ENCODE measurements at regions not wholly inside any gene's neighbourhood (a gene's known extent, or its start where the extent isn't known, plus 50 kb on each side); places are given as distances from the start of the nearest gene placed in this dataset.

GRCh38 chr14:87060405-87060804, 932.6 kb downstream of the GALC start:
- Histone ChIP-seq H3K27me3 (ENCODE audit: control insufficient read depth in 4 of 4, insufficient read depth in 4 of 4, low read length in 3 of 4) (no peaks in the 10 kb centered on the region), H3K9me3 (ENCODE audit: control insufficient read depth in 4 of 4, low read length in 3 of 4) (no peaks in the 10 kb centered on the region), H3K4me1 (ENCODE audit: control insufficient read depth in 4 of 4, insufficient read depth in 4 of 4, low read length in 3 of 4) (no peaks in the 10 kb centered on the region), H3K9ac (ENCODE audit: low read depth in 1 of 2, low read length in 2 of 2) (no peak overlapping the region), H3K27ac (ENCODE audit: low read depth in 1 of 2, low read length in 2 of 2) (no peak overlapping the region), H3K36me3 (ENCODE audit: control insufficient read depth in 4 of 4, insufficient read depth in 3 of 4, low read depth in 1 of 4, low read length in 3 of 4) (no peaks in the 10 kb centered on the region), H3K4me3 (ENCODE audit: low read depth in 1 of 3, low read length in 3 of 3) (no peak overlapping the region)
- TF ChIP-seq SP1 (IDR thresholded peaks at IDR 0.05), result no peak
- TF ChIP-seq TAF1 (conservative IDR thresholded peaks at IDR 0.05), result no peak
- DNase-seq (ENCODE audit: low spot score), result no peak
- WGBS, result 82% methylated on average over 6 of the region's 6 CpGs

- DNase-seq (ENCODE audit: low spot score), result no peak
- no peak overlapping the region for H3K27ac ChIP-seq (ENCODE audit: low read depth in 1 of 2, low read length in 2 of 2)
Observed at GRCh38 chr14:87059060-87059839, 933.7 kb downstream of the GALC start.

GRCh38 chr14:87055007-87055406, 938.0 kb downstream of the GALC start:
- Histone ChIP-seq H3K27me3 (ENCODE audit: control insufficient read depth in 4 of 4, insufficient read depth in 4 of 4, low read length in 3 of 4) (no peaks in the 10 kb centered on the region), H3K27ac (ENCODE audit: low read depth in 1 of 2, low read length in 2 of 2) (no peak overlapping the region), H3K4me1 (ENCODE audit: control insufficient read depth in 4 of 4, insufficient read depth in 4 of 4, low read length in 3 of 4) (no peaks in the 10 kb centered on the region), H3K9me3 (ENCODE audit: control insufficient read depth in 4 of 4, low read length in 3 of 4) (no peaks in the 10 kb centered on the region), H3K36me3 (ENCODE audit: control insufficient read depth in 4 of 4, insufficient read depth in 3 of 4, low read depth in 1 of 4, low read length in 3 of 4) (no peaks in the 10 kb centered on the region), H3K4me3 (ENCODE audit: low read depth in 1 of 3, low read length in 3 of 3) (no peak overlapping the region), H3K9ac (ENCODE audit: low read depth in 1 of 2, low read length in 2 of 2) (no peak overlapping the region)
- no peak for DNase-seq (ENCODE audit: low spot score)
- no peak for TF ChIP-seq FOXA1 (IDR thresholded peaks at IDR 0.05)
- no peak for TF ChIP-seq RAD21 (IDR thresholded peaks at IDR 0.05)
- TF ChIP-seq EGR1 (IDR thresholded peaks at IDR 0.05; ENCODE audit: low read depth in 2 of 2), result no peak
- TF ChIP-seq SP1 (IDR thresholded peaks at IDR 0.05), result no peak
- TF ChIP-seq RXRA (IDR thresholded peaks at IDR 0.05), result no peak
- no peak for TF ChIP-seq FOXA2 (IDR thresholded peaks at IDR 0.05)
- TF ChIP-seq ZBTB33 (IDR thresholded peaks at IDR 0.05), result no peak
- no peak for TF ChIP-seq TAF1 (conservative IDR thresholded peaks at IDR 0.05)
- no peak for TF ChIP-seq REST (IDR thresholded peaks at IDR 0.05)
- TF ChIP-seq NR2F2 (IDR thresholded peaks at IDR 0.05), result no peak
- no peak for TF ChIP-seq GABPA (IDR thresholded peaks at IDR 0.05 in 1 of 2, conservative IDR thresholded peaks at IDR 0.05 in 1 of 2)
- no peak for TF ChIP-seq HNF4A (conservative IDR thresholded peaks at IDR 0.05)
- no peak for TF ChIP-seq CTCF (IDR thresholded peaks at IDR 0.05; ENCODE audit: low read depth, low read length, missing input control)
- WGBS, result 75% methylated on average over 2 of the region's 2 CpGs

More at GRCh38 chr14:87059060-87059839, 933.7 kb downstream of the GALC start:
- Histone ChIP-seq H3K9me3 (ENCODE audit: control insufficient read depth in 4 of 4, low read length in 3 of 4) (no peaks in the 10 kb centered on the region), H3K4me1 (ENCODE audit: control insufficient read depth in 4 of 4, insufficient read depth in 4 of 4, low read length in 3 of 4) (no peaks in the 10 kb centered on the region), H3K9ac (ENCODE audit: low read depth in 1 of 2, low read length in 2 of 2) (no peak overlapping the region), H3K4me3 (ENCODE audit: low read depth in 1 of 3, low read length in 3 of 3) (no peak overlapping the region), H3K36me3 (ENCODE audit: control insufficient read depth in 4 of 4, insufficient read depth in 3 of 4, low read depth in 1 of 4, low read length in 3 of 4) (no peaks in the 10 kb centered on the region), H3K27me3 (ENCODE audit: control insufficient read depth in 4 of 4, insufficient read depth in 4 of 4, low read length in 3 of 4) (no peaks in the 10 kb centered on the region)
- no peak for TF ChIP-seq GABPA (IDR thresholded peaks at IDR 0.05 in 1 of 2, conservative IDR thresholded peaks at IDR 0.05 in 1 of 2)
- 64% methylated on average over 5 of the region's 5 CpGs for WGBS
